HCT116 (cell line): ENCODE measurements at regions not wholly inside any gene's neighbourhood (a gene's known extent, or its start where the extent isn't known, plus 50 kb on each side); places are given as distances from the start of the nearest gene placed in this dataset.

Experiments used
- ATAC-seq: fragments of 200-7000 bp; cut with Tn5 transposase; 2 replicates; pipeline ENCODE4 v1.9.1; 2020; ENCODE audit warnings: mild to moderate bottlenecking, moderate library complexity
- BruUV-seq: library from RNA; stranded (reverse); fragments of 400-500 nt; replicated peaks from 2 replicates; lab custom pipeline; 2021; lab: Mats Ljungman, UMichigan
- CTCF ChIA-PET: fragments of 300-600 bp; sonication (Branson Sonifier 250); formaldehyde crosslinking; loops from one replicate; lab custom pipeline; 2021; ENCODE audit warnings: antibody characterized with exemption; lab: Charles Lee
- POLR2A ChIA-PET: fragments of 300-600, 350-600 bp; sonication (Branson Sonifier 250); formaldehyde crosslinking; loops from one replicate; lab custom pipeline; 2021; ENCODE audit warnings: antibody characterized with exemption; lab: Charles Lee
- RAD21 ChIA-PET, 2 experiments: fragments of 300-600 bp; sonication (Branson Sonifier 250); formaldehyde crosslinking; loops; one replicate each; lab custom pipeline; 2023; ENCODE audit warnings: low total read pairs in 2 of 2; ENCODE audit not compliant: uncharacterized antibody in 2 of 2, unreplicated experiment in 2 of 2, low non-redundant PET in 1 of 2; lab: Charles Lee
- DNase-seq: peaks from one replicate; pipeline ENCODE4 v3.0.0-alpha.2; 2010; ENCODE audit warnings: low read depth, low spot score
- H2AFZ ChIP-seq: fragments of 200-600 bp; shearing (Covaris generic), sonication (generic); 2 replicates; pipeline ENCODE4 v1.6.1; 2017; ENCODE audit warnings: low read depth, mixed run types, mixed read lengths, antibody characterized with exemption, low read length; ENCODE audit not compliant: poor library complexity, severe bottlenecking
- H3K27ac ChIP-seq: 2 replicates; pipeline ENCODE4 v1.5.1; 2012; ENCODE audit warnings: low read depth, low read length
- H3K27me3 ChIP-seq: fragments of 200-600 bp; sonication (generic); 2 replicates; pipeline ENCODE4 v1.6.1; 2016; ENCODE audit warnings: mixed run types, low read length, mixed read lengths; ENCODE audit not compliant: insufficient read depth
- H3K36me3 ChIP-seq, 2 experiments: fragments of 200-500 bp in 1 of 2; fragments of 200-600 bp in 1 of 2; sonication (Bioruptor generic) in 1 of 2; sonication (generic) in 1 of 2; 2 replicates each; pipeline versions ENCODE4 v1.5.1 to v1.6.1; 2014 to 2016; ENCODE audit warnings: low read length in 2 of 2, inconsistent platforms in 1 of 2, mixed read lengths in 1 of 2, mixed run types in 1 of 2; ENCODE audit not compliant: insufficient read depth in 2 of 2, control insufficient read depth in 1 of 2
- H3K4me1 ChIP-seq, 2 experiments: fragments of 200-600 bp in 1 of 2; sonication (generic) in 1 of 2; 2 replicates each; pipeline versions ENCODE4 v1.5.1 to v1.6.1; 2012 to 2017; ENCODE audit warnings: low read length in 2 of 2, inconsistent platforms in 1 of 2, mild to moderate bottlenecking in 1 of 2, mixed read lengths in 1 of 2, mixed run types in 1 of 2, moderate library complexity in 1 of 2; ENCODE audit not compliant: insufficient read depth in 2 of 2, control insufficient read depth in 1 of 2
- H3K4me2 ChIP-seq: fragments of 200-600 bp; sonication (generic); 2 replicates; pipeline ENCODE4 v1.6.1; 2017; ENCODE audit warnings: mixed run types, low read length, mixed read lengths
- H3K4me3 ChIP-seq, 2 experiments: fragments of 200-600 bp in 1 of 2; sonication (generic) in 1 of 2; replicated peaks in 1 of 2; 2 replicates each; pipeline ENCODE4 v1.5.1; 2011 to 2016; ENCODE audit warnings: low read length in 2 of 2, control low read depth in 1 of 2, low read depth in 1 of 2, mild to moderate bottlenecking in 1 of 2, mixed read lengths in 1 of 2, mixed run types in 1 of 2
- H3K79me2 ChIP-seq: fragments of 200-600 bp; sonication (generic); 2 replicates; pipeline ENCODE4 v1.6.1; 2017; ENCODE audit warnings: mild to moderate bottlenecking, mixed run types, low read length, moderate library complexity, mixed read lengths; ENCODE audit not compliant: insufficient read depth
- H3K9ac ChIP-seq: fragments of 200-600 bp; sonication (generic); 2 replicates; pipeline ENCODE4 v1.6.1; 2016; ENCODE audit warnings: low read length, mixed read lengths
- H3K9me2 ChIP-seq: fragments of 200-600 bp; sonication (generic), shearing (Covaris generic); 2 replicates; pipeline ENCODE4 v1.6.1; 2017; ENCODE audit warnings: mixed run types, mild to moderate bottlenecking, moderate library complexity; ENCODE audit not compliant: insufficient read depth
- H3K9me3 ChIP-seq, 2 experiments: fragments of 200-500 bp in 1 of 2; fragments of 200-600 bp in 1 of 2; sonication (Bioruptor generic) in 1 of 2; sonication (generic) in 1 of 2; 2 replicates each; pipeline ENCODE4 v1.6.1; 2014 to 2017; ENCODE audit warnings: low read length in 2 of 2, mixed read lengths in 2 of 2, inconsistent platforms in 1 of 2, low read depth in 1 of 2, mild to moderate bottlenecking in 1 of 2, mixed run types in 1 of 2, moderate library complexity in 1 of 2; ENCODE audit not compliant: control insufficient read depth in 1 of 2, insufficient read depth in 1 of 2
- H4K20me1 ChIP-seq: fragments of 200-600 bp; sonication (generic), shearing (Covaris generic); 2 replicates; pipeline ENCODE4 v1.6.1; 2017; ENCODE audit warnings: mixed run types, mild to moderate bottlenecking, moderate library complexity; ENCODE audit not compliant: insufficient read depth
- ATF3 ChIP-seq: IDR thresholded peaks from 2 replicates; pipeline ENCODE4 v1.6.1; 2012
- CEBPB ChIP-seq: IDR thresholded peaks from 2 replicates; pipeline ENCODE4 v1.6.1; 2012; ENCODE audit warnings: low read depth
- EZH2phosphoT487 ChIP-seq: fragments of 200-600 bp; IDR thresholded peaks from 2 replicates; pipeline ENCODE4 v1.6.1; 2018; ENCODE audit warnings: antibody characterized with exemption, borderline replicate concordance
- JUND ChIP-seq: IDR thresholded peaks from 2 replicates; pipeline ENCODE4 v1.6.1; 2012
- MAX ChIP-seq: IDR thresholded peaks from 2 replicates; pipeline ENCODE4 v1.6.1; 2012
- POLR2A ChIP-seq: IDR thresholded peaks from 2 replicates; pipeline ENCODE4 v1.7.0; 2011; ENCODE audit warnings: borderline replicate concordance; ENCODE audit not compliant: insufficient read depth, insufficient read length; ENCODE audit errors: extremely low read depth
- RAD21 ChIP-seq: IDR thresholded peaks from 2 replicates; pipeline ENCODE4 v1.6.1; 2012; ENCODE audit warnings: low read depth, mild to moderate bottlenecking
- SIN3A ChIP-seq: IDR thresholded peaks from 2 replicates; pipeline ENCODE4 v1.6.1; 2012; ENCODE audit warnings: low read depth
- SRF ChIP-seq: IDR thresholded peaks from 2 replicates; pipeline ENCODE4 v1.6.1; 2012; ENCODE audit warnings: low read depth
- TCF7L2 ChIP-seq: IDR thresholded peaks from 2 replicates; pipeline ENCODE4 v1.7.0; 2011; ENCODE audit warnings: borderline replicate concordance, inconsistent platforms; ENCODE audit not compliant: insufficient read depth, insufficient read length; ENCODE audit errors: extremely low read depth
- ZFX ChIP-seq: fragments of 450-650 bp; IDR thresholded peaks from 2 replicates; pipeline ENCODE4 v1.6.1; 2017
- ZNF274 ChIP-seq: fragments of 200-500 bp; sonication (Bioruptor generic); IDR thresholded peaks from 2 replicates; pipeline ENCODE4 v1.6.1; 2014; ENCODE audit warnings: mild to moderate bottlenecking, low read depth, low read length, inconsistent platforms
- intact Hi-C: fragments of 100-400 bp; cut with micrococcal nuclease; formaldehyde crosslinking; loops from 2 replicates; pipeline ENCODE4 v1.10.0; 2022
- TF ChIP-seq, protein P1 (sequence below), 3 experiments: fragments of 200-600 bp in 1 of 3; sonication (generic) in 1 of 3; IDR thresholded peaks in 2 of 3; conservative IDR thresholded peaks in 1 of 3; 2 replicates each; pipeline ENCODE4 v1.5.1; 2012 to 2017; ENCODE audit warnings: low read depth in 2 of 3, low read length in 2 of 3, antibody characterized with exemption in 1 of 3, borderline replicate concordance in 1 of 3, control low read depth in 1 of 3, mild to moderate bottlenecking in 1 of 3, mixed read lengths in 1 of 3, mixed run types in 1 of 3, moderate library complexity in 1 of 3; ENCODE audit not compliant: insufficient read depth in 1 of 3
- TF ChIP-seq, protein P2 (sequence below): IDR thresholded peaks from 2 replicates; pipeline ENCODE4 v1.6.1; 2012; ENCODE audit warnings: low read depth

- DNase-seq (no peak), ATAC-seq (no peak)
- Histone ChIP-seq H2AFZ (no peak overlapping the region), H3K4me3 (no peak overlapping the region), H3K27ac (no peak overlapping the region), H3K9me2 (no peaks in the 10 kb centered on the region), H3K9me3 (no peaks in the 10 kb centered on the region), H3K4me2 (no peak overlapping the region), H3K79me2 (no peaks in the 10 kb centered on the region), H3K9ac (no peak overlapping the region), H3K27me3 (no peaks in the 10 kb centered on the region), H3K4me1 (no peaks in the 10 kb centered on the region), H3K36me3 (no peaks in the 10 kb centered on the region), H4K20me1 (no peaks in the 10 kb centered on the region; the same call in 1 of the 2 replicates)
- intact Hi-C loops = no loop called here
- ChIA-PET CTCF (no interaction called here), POLR2A (no interaction called here), RAD21 (no interaction called here)
- BruUV-seq = no TSS peak
- no peak for TF ChIP-seq SIN3A
- no peak for TF ChIP-seq ZNF274
- no peak for TF ChIP-seq ATF3
- no peak for TF ChIP-seq ZFX
- no peak for TF ChIP-seq SRF
- TF ChIP-seq, protein P1, sequence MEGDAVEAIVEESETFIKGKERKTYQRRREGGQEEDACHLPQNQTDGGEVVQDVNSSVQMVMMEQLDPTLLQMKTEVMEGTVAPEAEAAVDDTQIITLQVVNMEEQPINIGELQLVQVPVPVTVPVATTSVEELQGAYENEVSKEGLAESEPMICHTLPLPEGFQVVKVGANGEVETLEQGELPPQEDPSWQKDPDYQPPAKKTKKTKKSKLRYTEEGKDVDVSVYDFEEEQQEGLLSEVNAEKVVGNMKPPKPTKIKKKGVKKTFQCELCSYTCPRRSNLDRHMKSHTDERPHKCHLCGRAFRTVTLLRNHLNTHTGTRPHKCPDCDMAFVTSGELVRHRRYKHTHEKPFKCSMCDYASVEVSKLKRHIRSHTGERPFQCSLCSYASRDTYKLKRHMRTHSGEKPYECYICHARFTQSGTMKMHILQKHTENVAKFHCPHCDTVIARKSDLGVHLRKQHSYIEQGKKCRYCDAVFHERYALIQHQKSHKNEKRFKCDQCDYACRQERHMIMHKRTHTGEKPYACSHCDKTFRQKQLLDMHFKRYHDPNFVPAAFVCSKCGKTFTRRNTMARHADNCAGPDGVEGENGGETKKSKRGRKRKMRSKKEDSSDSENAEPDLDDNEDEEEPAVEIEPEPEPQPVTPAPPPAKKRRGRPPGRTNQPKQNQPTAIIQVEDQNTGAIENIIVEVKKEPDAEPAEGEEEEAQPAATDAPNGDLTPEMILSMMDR (IDR thresholded peaks at IDR 0.05 in 2 of 3, conservative IDR thresholded peaks at IDR 0.05 in 1 of 3; ENCODE audit: borderline replicate concordance in 1 of 3, insufficient read depth in 1 of 3, low read depth in 2 of 3, low read length in 2 of 3) = no peak
- TF ChIP-seq POLR2A = no peak
- no peak for TF ChIP-seq CEBPB
- TF ChIP-seq RAD21 = no peak
- TF ChIP-seq TCF7L2 = no peak
- TF ChIP-seq, protein P2, sequence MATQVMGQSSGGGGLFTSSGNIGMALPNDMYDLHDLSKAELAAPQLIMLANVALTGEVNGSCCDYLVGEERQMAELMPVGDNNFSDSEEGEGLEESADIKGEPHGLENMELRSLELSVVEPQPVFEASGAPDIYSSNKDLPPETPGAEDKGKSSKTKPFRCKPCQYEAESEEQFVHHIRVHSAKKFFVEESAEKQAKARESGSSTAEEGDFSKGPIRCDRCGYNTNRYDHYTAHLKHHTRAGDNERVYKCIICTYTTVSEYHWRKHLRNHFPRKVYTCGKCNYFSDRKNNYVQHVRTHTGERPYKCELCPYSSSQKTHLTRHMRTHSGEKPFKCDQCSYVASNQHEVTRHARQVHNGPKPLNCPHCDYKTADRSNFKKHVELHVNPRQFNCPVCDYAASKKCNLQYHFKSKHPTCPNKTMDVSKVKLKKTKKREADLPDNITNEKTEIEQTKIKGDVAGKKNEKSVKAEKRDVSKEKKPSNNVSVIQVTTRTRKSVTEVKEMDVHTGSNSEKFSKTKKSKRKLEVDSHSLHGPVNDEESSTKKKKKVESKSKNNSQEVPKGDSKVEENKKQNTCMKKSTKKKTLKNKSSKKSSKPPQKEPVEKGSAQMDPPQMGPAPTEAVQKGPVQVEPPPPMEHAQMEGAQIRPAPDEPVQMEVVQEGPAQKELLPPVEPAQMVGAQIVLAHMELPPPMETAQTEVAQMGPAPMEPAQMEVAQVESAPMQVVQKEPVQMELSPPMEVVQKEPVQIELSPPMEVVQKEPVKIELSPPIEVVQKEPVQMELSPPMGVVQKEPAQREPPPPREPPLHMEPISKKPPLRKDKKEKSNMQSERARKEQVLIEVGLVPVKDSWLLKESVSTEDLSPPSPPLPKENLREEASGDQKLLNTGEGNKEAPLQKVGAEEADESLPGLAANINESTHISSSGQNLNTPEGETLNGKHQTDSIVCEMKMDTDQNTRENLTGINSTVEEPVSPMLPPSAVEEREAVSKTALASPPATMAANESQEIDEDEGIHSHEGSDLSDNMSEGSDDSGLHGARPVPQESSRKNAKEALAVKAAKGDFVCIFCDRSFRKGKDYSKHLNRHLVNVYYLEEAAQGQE = no peak
- TF ChIP-seq MAX = no peak
- TF ChIP-seq EZH2phosphoT487 = no peak
- no peak for TF ChIP-seq JUND
These were observed 494.9 kb downstream of the RERGL start for GRCh38 chr12:17595111-17595510.
